Vagina (tissue), 2 donors: ENCODE measurements at regions not wholly inside any gene's neighbourhood (a gene's known extent, or its start where the extent isn't known, plus 50 kb on each side); places are given as distances from the start of the nearest gene placed in this dataset.

Experiments
- DNase-seq, 2 donors: peaks; one replicate each; pipeline ENCODE4 v3.0.0-alpha.2; 2017; ENCODE audit errors: extremely low spot score in 2 of 2
- H3K27ac ChIP-seq: fragments of 200-600 bp; sonication (generic); one replicate; pipeline ENCODE4 v1.5.1; 2019
- H3K27me3 ChIP-seq: fragments of 200-600 bp; sonication (generic); one replicate; pipeline ENCODE4 v1.5.1; 2019
- H3K36me3 ChIP-seq, 2 donors: fragments of 200-600 bp; sonication (generic); one replicate each; pipeline ENCODE4 v1.5.1; 2017 to 2019
- H3K4me1 ChIP-seq: fragments of 200-600 bp; sonication (generic); one replicate; pipeline ENCODE4 v1.5.1; 2019
- H3K4me3 ChIP-seq, 2 donors: fragments of 200-600 bp; sonication (generic); 1 replicate in 1 of 2; 2 replicates in 1 of 2; pipeline ENCODE4 v1.5.1; 2016 to 2019
- H3K9me3 ChIP-seq: fragments of 200-600 bp; sonication (generic); one replicate; pipeline ENCODE4 v1.5.1; 2019
- POLR2A ChIP-seq, 2 donors: fragments of 450-650 bp; IDR thresholded peaks; one replicate each; pipeline ENCODE4 v1.6.1; 2017; ENCODE audit warnings: antibody characterized with exemption in 2 of 2, mild to moderate bottlenecking in 2 of 2, moderate library complexity in 2 of 2
- POLR2AphosphoS5 ChIP-seq, 2 donors: sonication (generic); formaldehyde crosslinking; IDR thresholded peaks; one replicate each; pipeline ENCODE4 v1.9.0; 2017; ENCODE audit warnings: antibody characterized with exemption in 2 of 2, mild to moderate bottlenecking in 2 of 2, low read depth in 1 of 2; ENCODE audit not compliant: insufficient read depth in 1 of 2
- intact Hi-C: fragments of 100-400 bp; cut with DNase I; formaldehyde crosslinking; loops from one replicate; pipeline ENCODE4 v1.15.1; 2023
- TF ChIP-seq, protein P1 (sequence below), 3 experiments: fragments of 450-650 bp in 2 of 3; fragments of 200-600 bp in 1 of 3; sonication (generic) in 1 of 3; IDR thresholded peaks; one replicate each; pipeline ENCODE4 v1.5.1; 2017 to 2019; ENCODE audit warnings: antibody characterized with exemption in 3 of 3, mild to moderate bottlenecking in 2 of 3, moderate library complexity in 2 of 3

DNA sequence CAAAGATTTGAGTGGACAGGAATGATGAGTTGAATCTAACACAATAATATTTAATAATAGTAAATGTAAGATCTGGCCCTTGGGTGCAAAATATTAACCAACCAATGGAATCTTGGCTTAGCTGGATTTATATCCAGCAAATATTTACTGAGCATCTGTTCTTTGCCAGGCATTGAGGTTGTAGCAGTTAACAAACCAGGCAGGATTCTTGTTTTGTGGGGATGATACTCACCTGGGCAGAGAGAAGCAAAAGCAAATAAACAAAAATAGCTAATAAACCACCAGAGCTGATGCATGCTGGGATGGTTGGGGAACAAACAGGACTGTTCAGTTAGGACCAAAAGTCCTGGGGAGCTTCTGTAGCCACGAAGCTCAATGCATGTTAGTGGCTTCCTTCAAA lies 84.1 kb upstream of the CDH13 start:
- intact Hi-C loops: no loop called here
- Histone ChIP-seq H3K36me3 (no peaks in the 10 kb centered on the region), H3K4me3 (no peak overlapping the region), H3K27me3 (no peaks in the 10 kb centered on the region), H3K4me1 (no peaks in the 10 kb centered on the region), H3K9me3 (no peaks in the 10 kb centered on the region), H3K27ac (no peak overlapping the region)
- no peak for DNase-seq
- TF ChIP-seq POLR2A (IDR thresholded peaks at IDR 0.05) (no peak), POLR2AphosphoS5 (IDR thresholded peaks at IDR 0.05; ENCODE audit: insufficient read depth in 1 of 2, low read depth in 1 of 2) (no peak)
- TF ChIP-seq, protein P1, sequence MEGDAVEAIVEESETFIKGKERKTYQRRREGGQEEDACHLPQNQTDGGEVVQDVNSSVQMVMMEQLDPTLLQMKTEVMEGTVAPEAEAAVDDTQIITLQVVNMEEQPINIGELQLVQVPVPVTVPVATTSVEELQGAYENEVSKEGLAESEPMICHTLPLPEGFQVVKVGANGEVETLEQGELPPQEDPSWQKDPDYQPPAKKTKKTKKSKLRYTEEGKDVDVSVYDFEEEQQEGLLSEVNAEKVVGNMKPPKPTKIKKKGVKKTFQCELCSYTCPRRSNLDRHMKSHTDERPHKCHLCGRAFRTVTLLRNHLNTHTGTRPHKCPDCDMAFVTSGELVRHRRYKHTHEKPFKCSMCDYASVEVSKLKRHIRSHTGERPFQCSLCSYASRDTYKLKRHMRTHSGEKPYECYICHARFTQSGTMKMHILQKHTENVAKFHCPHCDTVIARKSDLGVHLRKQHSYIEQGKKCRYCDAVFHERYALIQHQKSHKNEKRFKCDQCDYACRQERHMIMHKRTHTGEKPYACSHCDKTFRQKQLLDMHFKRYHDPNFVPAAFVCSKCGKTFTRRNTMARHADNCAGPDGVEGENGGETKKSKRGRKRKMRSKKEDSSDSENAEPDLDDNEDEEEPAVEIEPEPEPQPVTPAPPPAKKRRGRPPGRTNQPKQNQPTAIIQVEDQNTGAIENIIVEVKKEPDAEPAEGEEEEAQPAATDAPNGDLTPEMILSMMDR (IDR thresholded peaks at IDR 0.05): no peak

DNA sequence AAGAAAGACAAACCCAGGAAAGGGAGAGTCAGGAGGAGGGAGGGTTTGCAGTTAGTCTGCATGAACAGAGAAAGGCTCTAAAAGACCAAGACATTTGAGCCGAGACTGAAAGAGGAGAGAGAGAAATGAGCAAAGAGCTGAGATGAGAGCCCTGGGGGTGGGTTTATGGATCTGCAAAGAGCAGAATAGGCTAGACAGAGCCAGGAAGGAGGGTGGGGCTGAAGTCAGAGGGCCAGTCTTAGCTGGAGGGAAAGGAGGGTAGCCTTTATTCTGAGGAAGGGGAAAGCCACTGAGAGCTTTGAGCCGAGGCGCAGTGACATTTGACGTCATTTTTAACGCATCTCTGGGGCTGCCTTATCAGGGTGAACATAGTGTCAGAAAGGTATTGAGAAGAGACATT lies 85.7 kb upstream of the CDH13 start:
- Histone ChIP-seq H3K36me3 (no peaks in the 10 kb centered on the region), H3K4me1 (no peaks in the 10 kb centered on the region), H3K4me3 (no peak overlapping the region), H3K9me3 (no peaks in the 10 kb centered on the region), H3K27me3 (no peaks in the 10 kb centered on the region), H3K27ac (no peak overlapping the region)
- TF ChIP-seq POLR2A (IDR thresholded peaks at IDR 0.05): no peak
- TF ChIP-seq POLR2AphosphoS5 (IDR thresholded peaks at IDR 0.05; ENCODE audit: insufficient read depth in 1 of 2, low read depth in 1 of 2): no peak
- TF ChIP-seq, protein P1 (IDR thresholded peaks at IDR 0.05): no peak
- DNase-seq: no peak
- intact Hi-C loops: no loop called here

DNA sequence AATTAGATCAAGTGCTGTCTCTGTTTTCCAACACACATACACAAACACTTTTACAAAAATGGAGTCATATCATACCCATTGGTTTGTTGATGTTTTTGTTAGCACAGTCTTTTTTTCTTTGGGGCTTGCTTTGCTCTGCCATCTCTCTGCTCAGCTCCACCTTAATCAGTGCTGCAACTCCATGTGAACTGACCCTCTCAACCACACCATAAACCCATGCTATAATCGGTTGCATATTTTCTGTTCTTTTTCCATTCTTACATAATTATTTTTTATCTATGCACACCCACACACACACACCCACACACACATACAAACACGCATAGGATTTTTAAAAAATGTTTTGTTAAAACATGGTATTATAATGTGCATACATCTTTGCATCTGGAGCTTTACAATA lies 91.0 kb upstream of the CDH13 start:
- H3K27me3 ChIP-seq: no peaks in the 10 kb centered on the region
- no peak for DNase-seq
- no peaks in the 10 kb centered on the region for H3K4me1 ChIP-seq
- TF ChIP-seq, protein P1 (IDR thresholded peaks at IDR 0.05): no peak
- TF ChIP-seq POLR2AphosphoS5 (IDR thresholded peaks at IDR 0.05; ENCODE audit: insufficient read depth in 1 of 2, low read depth in 1 of 2) (no peak), POLR2A (IDR thresholded peaks at IDR 0.05) (no peak)
- no peak overlapping the region for H3K4me3 ChIP-seq
- intact Hi-C loops: no loop called here
- H3K36me3 ChIP-seq: no peaks in the 10 kb centered on the region
- no peak overlapping the region for H3K27ac ChIP-seq
- H3K9me3 ChIP-seq: no peaks in the 10 kb centered on the region

DNA sequence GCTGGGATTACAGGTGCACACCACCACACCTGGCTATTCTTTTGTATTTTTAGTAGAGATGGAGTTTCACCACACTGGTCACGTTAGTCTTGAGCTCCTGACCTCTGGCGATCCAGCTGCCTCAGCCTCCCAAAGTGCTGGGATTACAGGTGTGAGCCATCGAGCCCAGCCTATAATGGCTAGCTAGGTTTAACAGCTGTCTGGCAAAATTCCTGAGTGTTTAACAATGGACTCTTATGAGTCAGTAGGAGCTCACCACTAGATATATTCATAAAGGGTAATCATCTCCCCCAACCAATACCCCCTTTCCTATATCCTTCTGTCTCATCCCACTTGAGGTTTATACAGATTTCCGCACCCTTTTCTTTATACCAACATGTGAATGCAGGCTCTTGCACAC lies 91.5 kb upstream of the CDH13 start:
- no peak overlapping the region for H3K27ac ChIP-seq
- no peaks in the 10 kb centered on the region for H3K36me3 ChIP-seq
- no peaks in the 10 kb centered on the region for H3K27me3 ChIP-seq
- intact Hi-C loops: no loop called here
- no peak for DNase-seq
- no peaks in the 10 kb centered on the region for H3K9me3 ChIP-seq
- TF ChIP-seq POLR2AphosphoS5 (IDR thresholded peaks at IDR 0.05; ENCODE audit: insufficient read depth in 1 of 2, low read depth in 1 of 2): no peak
- TF ChIP-seq, protein P1 (IDR thresholded peaks at IDR 0.05): no peak
- no peak for TF ChIP-seq POLR2A (IDR thresholded peaks at IDR 0.05)
- H3K4me3 ChIP-seq: no peak overlapping the region
- H3K4me1 ChIP-seq: no peaks in the 10 kb centered on the region

DNA sequence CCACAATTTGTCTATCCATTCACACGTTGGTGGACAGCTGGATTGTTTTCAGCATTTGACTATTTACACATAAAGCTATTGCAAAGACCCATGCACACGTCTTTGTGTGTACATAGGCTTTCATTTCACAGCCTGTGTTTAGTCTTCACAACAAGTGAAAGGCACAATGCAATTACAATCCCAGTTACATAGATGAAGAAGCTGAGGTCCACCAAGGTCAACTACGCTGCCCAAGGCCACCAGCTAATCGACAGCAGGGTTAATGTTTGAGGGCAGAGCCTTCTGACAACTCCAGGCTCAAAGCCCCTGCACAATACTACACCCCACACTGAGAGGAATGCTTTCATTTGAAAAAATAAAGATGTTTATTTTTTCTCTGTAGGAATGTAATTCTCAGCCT lies 93.6 kb upstream of the CDH13 start:
- intact Hi-C loops: no loop called here
- no peaks in the 10 kb centered on the region for H3K4me1 ChIP-seq
- DNase-seq: no peak
- no peaks in the 10 kb centered on the region for H3K36me3 ChIP-seq
- H3K27me3 ChIP-seq: no peaks in the 10 kb centered on the region
- no peaks in the 10 kb centered on the region for H3K9me3 ChIP-seq
- TF ChIP-seq, protein P1 (IDR thresholded peaks at IDR 0.05): no peak
- no peak for TF ChIP-seq POLR2A (IDR thresholded peaks at IDR 0.05)
- no peak overlapping the region for H3K27ac ChIP-seq
- H3K4me3 ChIP-seq: no peak overlapping the region
